A673 (cell line): ENCODE measurements at regions not wholly inside any gene's neighbourhood (a gene's known extent, or its start where the extent isn't known, plus 50 kb on each side); places are given as distances from the start of the nearest gene placed in this dataset.

Experiments
- BruUV-seq: library from RNA; stranded (reverse); fragments of 400-500 nt; replicated peaks from 2 replicates; lab custom pipeline; 2021; lab: Mats Ljungman, UMichigan
- CTCF ChIA-PET: fragments of 300-600 bp; sonication (Branson Sonifier 250); formaldehyde crosslinking; loops from one replicate; lab custom pipeline; 2022; ENCODE audit warnings: antibody characterized with exemption; lab: Charles Lee
- POLR2A ChIA-PET: fragments of 300-600 bp; sonication (Branson Sonifier 250); formaldehyde crosslinking; loops from one replicate; lab custom pipeline; 2022; ENCODE audit warnings: antibody characterized with exemption; ENCODE audit not compliant: low non-redundant PET; lab: Charles Lee
- DNase-seq: peaks from one replicate; pipeline ENCODE4 v3.0.0-alpha.2; 2015; ENCODE audit warnings: low spot score
- H3K27ac ChIP-seq: fragments of 200-600 bp; sonication (generic); 2 replicates; pipeline ENCODE4 v1.5.1; 2016; ENCODE audit warnings: mixed run types, low read depth, mild to moderate bottlenecking, mixed read lengths, antibody characterized with exemption, low read length; ENCODE audit not compliant: poor library complexity, severe bottlenecking
- H3K27me3 ChIP-seq: fragments of 200-600 bp; sonication (generic); replicated peaks from 2 replicates; pipeline ENCODE4 v1.6.1; 2017; ENCODE audit warnings: mixed run types, low read depth, mild to moderate bottlenecking, mixed read lengths, antibody characterized with exemption, low read length; ENCODE audit not compliant: insufficient read depth, poor library complexity
- H3K36me3 ChIP-seq: fragments of 200-600 bp; sonication (generic); 2 replicates; pipeline ENCODE4 v1.6.1; 2016; ENCODE audit warnings: mixed run types, mild to moderate bottlenecking, mixed read lengths, antibody characterized with exemption, low read length; ENCODE audit not compliant: insufficient read depth, poor library complexity, severe bottlenecking
- H3K4me1 ChIP-seq: fragments of 200-600 bp; sonication (generic); 2 replicates; pipeline ENCODE4 v1.6.1; 2017; ENCODE audit warnings: mixed run types, mild to moderate bottlenecking, mixed read lengths, antibody characterized with exemption, low read length; ENCODE audit not compliant: insufficient read depth, poor library complexity, severe bottlenecking
- H3K4me3 ChIP-seq: fragments of 200-600 bp; sonication (generic); 2 replicates; pipeline ENCODE4 v1.5.1; 2016; ENCODE audit warnings: low read depth, mixed run types, mild to moderate bottlenecking, mixed read lengths, low read length; ENCODE audit not compliant: poor library complexity, severe bottlenecking
- H3K9me3 ChIP-seq: fragments of 200-600 bp; sonication (generic); 2 replicates; pipeline ENCODE4 v1.6.1; 2016; ENCODE audit warnings: mixed run types, low read depth, mild to moderate bottlenecking, mixed read lengths, antibody characterized with exemption, low read length; ENCODE audit not compliant: poor library complexity, severe bottlenecking
- CTCF ChIP-seq: fragments of 300-800, 200-600 bp; sonication (generic); conservative IDR thresholded peaks from 2 replicates; pipeline ENCODE4 v1.5.1; 2017; ENCODE audit warnings: low read depth, mild to moderate bottlenecking, antibody characterized with exemption, low read length, moderate library complexity, mixed read lengths
- EZH2 ChIP-seq: fragments of 200-600 bp; sonication (generic); IDR thresholded peaks from 2 replicates; pipeline ENCODE4 v1.6.1; 2017; ENCODE audit warnings: borderline replicate concordance, low read depth, mild to moderate bottlenecking, mixed read lengths, antibody characterized with exemption, low read length; ENCODE audit not compliant: poor library complexity, severe bottlenecking
- intact Hi-C: fragments of 100-400 bp; cut with micrococcal nuclease; formaldehyde crosslinking; loops from one replicate; pipeline ENCODE4 v1.10.0; 2022; ENCODE audit not compliant: unreplicated experiment

- DNase-seq, result peak; percentile 13
- Histone ChIP-seq H3K27ac (no peak overlapping the region), H3K4me1 (no peaks in the 10 kb centered on the region), H3K27me3 (no peaks in the 10 kb centered on the region), H3K4me3 (no peak overlapping the region), H3K9me3 (no peaks in the 10 kb centered on the region), H3K36me3 (no peaks in the 10 kb centered on the region)
- ChIA-PET POLR2A (no interaction called here), CTCF (no interaction called here)
- intact Hi-C loops, result no loop called here
- TF ChIP-seq CTCF, result peak; percentile 19; the same call in 1 of the 2 replicates
- no peak for TF ChIP-seq EZH2
- no TSS peak for BruUV-seq
These were observed 319.1 kb downstream of the GPATCH2 start for GRCh38 chr1:217311766-217312165.

- no peak for TF ChIP-seq EZH2
- no peak for TF ChIP-seq CTCF
- H3K4me1 ChIP-seq, result no peaks in the 10 kb centered on the region
- no peaks in the 10 kb centered on the region for H3K9me3 ChIP-seq
- CTCF ChIA-PET, result no interaction called here
- H3K27me3 ChIP-seq, result no peaks in the 10 kb centered on the region
- no peak overlapping the region for H3K4me3 ChIP-seq
- H3K27ac ChIP-seq, result no peak overlapping the region
- BruUV-seq, result no TSS peak
- intact Hi-C loops, result no loop called here
- POLR2A ChIA-PET, result no interaction called here
- no peaks in the 10 kb centered on the region for H3K36me3 ChIP-seq
- no peak for DNase-seq
These were observed 319.6 kb downstream of the GPATCH2 start for GRCh38 chr1:217311269-217311668.

GRCh38 chr1:217281332-217281731 lies 349.6 kb downstream of the GPATCH2 start:
- no peaks in the 10 kb centered on the region for H3K36me3 ChIP-seq
- TF ChIP-seq EZH2 (no peak), CTCF (no peak)
- DNase-seq, result no peak
- POLR2A ChIA-PET, result no interaction called here
- no TSS peak for BruUV-seq
- no peak overlapping the region for H3K27ac ChIP-seq
- CTCF ChIA-PET, result no interaction called here
- intact Hi-C loops, result no loop called here
- H3K9me3 ChIP-seq, result no peaks in the 10 kb centered on the region
- H3K4me3 ChIP-seq, result no peak overlapping the region
- no peaks in the 10 kb centered on the region for H3K27me3 ChIP-seq
- no peaks in the 10 kb centered on the region for H3K4me1 ChIP-seq
